Activated CD4-positive, alpha-beta memory T cell treated with anti-CD3 and anti-CD28 coated beads for 36 hours (primary cell): ENCODE measurements at regions not wholly inside any gene's neighbourhood (a gene's known extent, or its start where the extent isn't known, plus 50 kb on each side); places are given as distances from the start of the nearest gene placed in this dataset.
A peak's percentile ranks its signal among the peaks of the same experiment; 100 is the strongest.

ENCODE experiments used
- CTCF ChIA-PET: fragments of 350-600 bp; sonication (Branson Sonifier 250); formaldehyde crosslinking; loops from one replicate; lab custom pipeline; 2021; ENCODE audit warnings: antibody characterized with exemption, inconsistent platforms; lab: Charles Lee
- POLR2A ChIA-PET: fragments of 350-600 bp; sonication (Branson Sonifier 250); formaldehyde crosslinking; loops from one replicate; lab custom pipeline; 2021; ENCODE audit warnings: antibody characterized with exemption; lab: Charles Lee
- DNase-seq: peaks from one replicate; pipeline ENCODE4 v3.0.0-alpha.2; 2020
- H3K27ac Mint-ChIP-seq: one replicate; pipeline ENCODE4 v1.8.0; 2021; ENCODE audit warnings: mixed read lengths
- H3K27me3 Mint-ChIP-seq: one replicate; pipeline ENCODE4 v1.8.0; 2021; ENCODE audit warnings: mixed read lengths
- H3K36me3 Mint-ChIP-seq: one replicate; pipeline ENCODE4 v1.8.0; 2021; ENCODE audit warnings: mixed read lengths
- H3K4me1 Mint-ChIP-seq: one replicate; pipeline ENCODE4 v1.8.0; 2021; ENCODE audit warnings: low read depth, mixed read lengths
- H3K4me3 Mint-ChIP-seq: one replicate; pipeline ENCODE4 v1.8.0; 2021; ENCODE audit warnings: mild to moderate bottlenecking, mixed read lengths
- H3K9me3 Mint-ChIP-seq: one replicate; pipeline ENCODE4 v1.8.0; 2021; ENCODE audit warnings: mixed read lengths
- intact Hi-C: fragments of 100-400 bp; cut with micrococcal nuclease; formaldehyde crosslinking; loops from one replicate; pipeline ENCODE4 v1.15.1; 2023

GRCh38 chr10:110409488-110409887, 88.2 kb upstream of the DUSP5 start:
- Mint-ChIP-seq H3K4me1 (peaks cover 60% of the 10 kb centered on the region), H3K27ac (no peak overlapping the region), H3K36me3 (no peaks in the 10 kb centered on the region), H3K4me3 (no peak overlapping the region), H3K27me3 (no peaks in the 10 kb centered on the region), H3K9me3 (no peaks in the 10 kb centered on the region)
- DNase-seq = no peak
- CTCF ChIA-PET = no interaction called here
- intact Hi-C loops = no loop called here
- POLR2A ChIA-PET = no interaction called here

- ChIA-PET POLR2A (no interaction called here), CTCF (no interaction called here)
- DNase-seq = no peak
- Mint-ChIP-seq H3K27ac (peak overlapping the region; percentile 63), H3K4me1 (peaks cover 64% of the 10 kb centered on the region), H3K4me3 (no peak overlapping the region), H3K9me3 (no peaks in the 10 kb centered on the region), H3K36me3 (no peaks in the 10 kb centered on the region), H3K27me3 (no peaks in the 10 kb centered on the region)
- intact Hi-C loops = loop anchor here (10.0 kb wide), 1 partner anchor 455 kb away; no protein-coding TSS in a partner anchor
Observed at GRCh38 chr10:110409926-110410325, 87.8 kb upstream of the DUSP5 start.

GRCh38 chr10:110410329-110411046, 87.2 kb upstream of the DUSP5 start:
- ChIA-PET POLR2A (no interaction called here), CTCF (interaction anchor here (5.9 kb wide), 1 partner anchor 57 kb away, joined by 52 read pairs; no protein-coding TSS in a partner anchor)
- no peaks in the 10 kb centered on the region for H3K27me3 Mint-ChIP-seq
- DNase-seq = no peak
- no peak overlapping the region for H3K4me3 Mint-ChIP-seq
- no peaks in the 10 kb centered on the region for H3K9me3 Mint-ChIP-seq
- peaks cover 70% of the 10 kb centered on the region for H3K4me1 Mint-ChIP-seq
- H3K36me3 Mint-ChIP-seq = no peaks in the 10 kb centered on the region
- intact Hi-C loops = loop anchor here (10.0 kb wide), 1 partner anchor 454 kb away; no protein-coding TSS in a partner anchor
- H3K27ac Mint-ChIP-seq = peak overlapping the region; percentile 63

GRCh38 chr10:110411047-110411410, 86.7 kb upstream of the DUSP5 start:
- Mint-ChIP-seq H3K36me3 (no peaks in the 10 kb centered on the region), H3K4me3 (no peak overlapping the region), H3K27ac (no peak overlapping the region), H3K27me3 (no peaks in the 10 kb centered on the region), H3K4me1 (peaks cover 75% of the 10 kb centered on the region), H3K9me3 (no peaks in the 10 kb centered on the region)
- POLR2A ChIA-PET = no interaction called here
- intact Hi-C loops = loop anchor here (10.0 kb wide), 1 partner anchor 454 kb away; no protein-coding TSS in a partner anchor
- DNase-seq = no peak
- CTCF ChIA-PET = interaction anchor here (5.9 kb wide), 1 partner anchor 57 kb away, joined by 52 read pairs; no protein-coding TSS in a partner anchor

GRCh38 chr10:110413049-110413783, 84.5 kb upstream of the DUSP5 start:
- peak overlapping the region; percentile 91 for H3K27ac Mint-ChIP-seq
- no peaks in the 10 kb centered on the region for H3K36me3 Mint-ChIP-seq
- peaks cover 89% of the 10 kb centered on the region for H3K4me1 Mint-ChIP-seq
- ChIA-PET CTCF (interaction anchor here (0.8 to 5.9 kb wide), 4 partner anchors 13 to 90 kb away, joined by 3 to 52 read pairs (median 4); no protein-coding TSS in a partner anchor), POLR2A (interaction anchor here (1.6 to 6.2 kb wide), 5 partner anchors 12 to 91 kb away, joined by 4 to 56 read pairs (median 27); partner anchors contain the start of gene DUSP5)
- intact Hi-C loops = loop anchor here (10.0 kb wide), 1 partner anchor 452 kb away; no protein-coding TSS in a partner anchor
- no peaks in the 10 kb centered on the region for H3K9me3 Mint-ChIP-seq
- DNase-seq = peak; percentile 64
- no peaks in the 10 kb centered on the region for H3K27me3 Mint-ChIP-seq
- peak overlapping the region; percentile 24 for H3K4me3 Mint-ChIP-seq

GRCh38 chr10:110413903-110414547, 83.7 kb upstream of the DUSP5 start:
- intact Hi-C loops = loop anchor here (1.0 to 10.0 kb wide), 11 partner anchors 12 to 451 kb away; partner anchors contain the start of gene DUSP5
- DNase-seq = no peak
- peak overlapping the region; percentile 91 for H3K27ac Mint-ChIP-seq
- H3K9me3 Mint-ChIP-seq = no peaks in the 10 kb centered on the region
- no peaks in the 10 kb centered on the region for H3K36me3 Mint-ChIP-seq
- peaks cover 86% of the 10 kb centered on the region for H3K4me1 Mint-ChIP-seq
- H3K4me3 Mint-ChIP-seq = peak overlapping the region; percentile 6
- POLR2A ChIA-PET = interaction anchor here (0.6 to 6.2 kb wide), 12 partner anchors 12 to 120 kb away, joined by 3 to 56 read pairs (median 4); partner anchors contain the start of gene DUSP5
- H3K27me3 Mint-ChIP-seq = no peaks in the 10 kb centered on the region
- CTCF ChIA-PET = interaction anchor here (0.8 to 5.9 kb wide), 9 partner anchors 12 to 100 kb away, joined by 3 to 52 read pairs (median 4); no protein-coding TSS in a partner anchor

- Mint-ChIP-seq H3K4me1 (peaks cover 87% of the 10 kb centered on the region), H3K27me3 (no peaks in the 10 kb centered on the region), H3K27ac (peak overlapping the region; percentile 91), H3K9me3 (no peaks in the 10 kb centered on the region), H3K36me3 (no peaks in the 10 kb centered on the region), H3K4me3 (peak overlapping the region; percentile 37)
- intact Hi-C loops = loop anchor here (1.0 to 10.0 kb wide), 11 partner anchors 12 to 450 kb away; partner anchors contain the start of gene DUSP5
- peak; percentile 97 for DNase-seq
- ChIA-PET POLR2A (interaction anchor here (0.6 to 6.2 kb wide), 13 partner anchors 11 to 120 kb away, joined by 3 to 56 read pairs (median 4); partner anchors contain the start of gene DUSP5), CTCF (interaction anchor here (0.9 to 5.9 kb wide), 8 partner anchors 11 to 100 kb away, joined by 3 to 52 read pairs (median 4); no protein-coding TSS in a partner anchor)
Observed at GRCh38 chr10:110414548-110415309, 83.0 kb upstream of the DUSP5 start.

GRCh38 chr10:110415809-110416208, 81.9 kb upstream of the DUSP5 start:
- H3K4me3 Mint-ChIP-seq = no peak overlapping the region

GRCh38 chr10:110416776-110417711, 80.7 kb upstream of the DUSP5 start:
- intact Hi-C loops = loop anchor here (10.0 kb wide), 1 partner anchor 448 kb away; no protein-coding TSS in a partner anchor
- H3K27ac Mint-ChIP-seq = no peak overlapping the region
- H3K4me1 Mint-ChIP-seq = peaks cover 89% of the 10 kb centered on the region
- H3K9me3 Mint-ChIP-seq = no peaks in the 10 kb centered on the region
- ChIA-PET POLR2A (interaction anchor here (2.1 to 6.2 kb wide), 3 partner anchors 9 to 82 kb away, joined by 8 to 56 read pairs (median 40); partner anchors contain the start of gene DUSP5), CTCF (interaction anchor here (1.4 to 5.9 kb wide), 2 partner anchors 63 to 113 kb away, joined by 3 to 52 read pairs; no protein-coding TSS in a partner anchor)
- no peaks in the 10 kb centered on the region for H3K36me3 Mint-ChIP-seq
- no peak for DNase-seq
- H3K4me3 Mint-ChIP-seq = no peak overlapping the region
- no peaks in the 10 kb centered on the region for H3K27me3 Mint-ChIP-seq

More at GRCh38 chr10:110415809-110416208, 81.9 kb upstream of the DUSP5 start:
- no peak for DNase-seq
- intact Hi-C loops = loop anchor here (2.0 to 10.0 kb wide), 2 partner anchors 113 to 449 kb away; no protein-coding TSS in a partner anchor
- no peaks in the 10 kb centered on the region for H3K36me3 Mint-ChIP-seq
- peaks cover 87% of the 10 kb centered on the region for H3K4me1 Mint-ChIP-seq
- ChIA-PET POLR2A (interaction anchor here (0.7 to 6.2 kb wide), 6 partner anchors 10 to 91 kb away, joined by 3 to 56 read pairs (median 10); partner anchors contain the start of gene DUSP5), CTCF (interaction anchor here (0.7 to 5.9 kb wide), 5 partner anchors 9 to 112 kb away, joined by 3 to 52 read pairs (median 4); no protein-coding TSS in a partner anchor)
- no peaks in the 10 kb centered on the region for H3K27me3 Mint-ChIP-seq
- peak overlapping the region; percentile 91 for H3K27ac Mint-ChIP-seq
- no peaks in the 10 kb centered on the region for H3K9me3 Mint-ChIP-seq
